CMK (cell line): ENCODE measurements at regions not wholly inside any gene's neighbourhood (a gene's known extent, or its start where the extent isn't known, plus 50 kb on each side); places are given as distances from the start of the nearest gene placed in this dataset.
"Not testable (repeated sequence)": the region's sequence is repeated elsewhere in the genome, so short reads cannot be mapped to it uniquely, and the experiment has no call there.

Experiments used
- DNase-seq: peaks from one replicate; pipeline ENCODE4 v3.0.0-alpha.2; 2010; ENCODE audit warnings: low read depth

DNA sequence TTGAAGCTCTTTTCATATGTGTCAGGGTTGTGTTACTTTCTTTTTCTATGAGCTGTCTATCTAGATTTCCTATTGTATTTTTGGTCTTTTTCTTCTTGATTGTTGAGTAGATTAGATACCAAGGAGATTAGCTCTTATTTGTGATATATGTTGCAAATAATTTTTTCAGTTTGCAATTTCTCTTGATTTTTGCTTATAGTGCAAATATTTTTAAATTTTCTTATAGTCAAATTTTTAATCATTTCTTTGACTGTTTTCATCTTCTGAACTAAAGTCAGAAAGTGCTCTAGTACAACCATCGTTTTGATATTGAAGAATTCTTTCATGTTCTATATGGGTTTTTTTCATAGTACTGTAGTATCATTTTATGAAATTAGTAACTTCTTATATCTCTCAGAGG is 193.7 kb downstream of the OSTF1 start:
- DNase-seq, result no peak

DNA sequence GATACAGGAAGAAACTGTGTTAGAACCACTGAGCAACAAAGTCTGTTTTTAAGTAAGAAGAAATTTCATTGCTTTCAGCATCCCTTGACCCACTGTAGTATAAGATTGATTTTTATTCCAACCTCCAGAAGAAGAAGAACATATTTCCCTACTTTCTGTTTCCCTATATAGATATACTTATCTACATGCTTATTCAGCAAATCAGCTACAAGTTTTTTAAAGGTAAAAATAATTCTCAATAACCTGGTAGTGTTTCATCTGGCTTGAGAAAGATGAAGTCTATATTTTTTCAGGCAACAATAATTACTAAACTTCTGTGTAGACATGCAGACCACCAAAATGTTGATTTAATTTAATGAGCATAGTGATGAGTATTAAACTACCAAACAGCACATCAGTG is 201.0 kb downstream of the OSTF1 start:
- no peak for DNase-seq

DNA sequence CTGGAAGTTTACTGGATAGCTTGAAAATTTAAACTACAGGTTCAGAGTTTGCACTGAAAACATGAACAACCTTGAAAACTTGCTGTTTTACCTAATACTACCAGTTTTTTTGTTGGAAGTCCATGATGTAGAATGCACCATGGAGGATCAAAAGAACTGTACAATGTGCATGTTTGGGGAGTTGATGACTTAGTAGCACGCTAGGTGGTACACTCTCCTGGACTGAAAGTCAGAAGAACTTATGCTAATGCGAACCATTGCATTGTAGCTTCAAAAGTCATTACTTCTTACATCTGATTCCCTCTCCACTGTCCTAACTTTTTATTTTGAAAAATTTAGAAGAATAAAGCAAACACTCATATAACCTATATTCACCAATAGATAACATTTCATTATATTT is 211.0 kb downstream of the OSTF1 start:
- no peak for DNase-seq

GRCh38 chr9:75333624-75334023 is 245.3 kb downstream of the OSTF1 start:
- no peak for DNase-seq

DNA sequence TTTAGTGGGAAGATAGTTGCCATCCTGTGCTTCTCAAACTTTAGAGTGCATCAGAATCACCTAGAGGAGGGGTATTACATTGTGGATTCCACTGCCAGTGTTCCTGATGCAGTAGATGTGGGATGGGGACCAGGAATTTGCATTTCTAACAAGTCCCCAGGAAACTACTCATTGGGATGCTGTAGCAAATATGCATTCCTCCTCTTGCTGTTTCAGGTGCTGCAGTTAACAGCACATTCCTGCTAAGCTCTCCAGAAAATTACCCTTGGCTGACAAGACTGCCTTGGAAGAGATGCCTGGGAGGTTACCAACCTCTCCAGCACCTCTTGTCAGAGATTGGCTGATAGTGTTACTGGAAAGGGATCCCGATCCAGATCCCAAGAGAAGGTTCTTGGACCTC is 270.5 kb downstream of the OSTF1 start:
- DNase-seq, result no peak

DNA sequence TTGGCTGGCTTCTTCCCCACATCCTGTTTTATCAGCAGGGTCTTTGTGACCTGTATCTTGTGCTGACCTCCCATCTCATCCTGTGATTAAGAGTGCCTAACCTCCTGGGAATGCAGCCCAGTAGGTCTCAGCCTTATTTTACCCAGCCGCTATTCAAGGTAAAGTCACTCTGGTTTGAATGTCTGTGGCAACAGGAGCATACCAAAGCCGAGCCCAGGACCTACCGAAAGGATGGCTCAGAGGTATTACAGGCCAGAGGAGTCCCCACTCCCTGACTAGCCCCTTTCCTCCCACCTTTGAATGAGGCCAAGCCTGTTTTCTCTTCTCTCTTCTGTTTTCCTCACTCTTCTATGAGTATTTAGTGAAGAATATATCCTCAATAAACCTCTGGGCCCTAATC is 271.3 kb downstream of the OSTF1 start:
- DNase-seq, result no peak

GRCh38 chr9:75360252-75360651 is 271.9 kb downstream of the OSTF1 start:
- no peak for DNase-seq

GRCh38 chr9:75362446-75362845 is 274.1 kb downstream of the OSTF1 start:
- DNase-seq, result not testable (repeated sequence)

GRCh38 chr9:75365196-75365595 is 276.9 kb downstream of the OSTF1 start:
- no peak for DNase-seq

DNA sequence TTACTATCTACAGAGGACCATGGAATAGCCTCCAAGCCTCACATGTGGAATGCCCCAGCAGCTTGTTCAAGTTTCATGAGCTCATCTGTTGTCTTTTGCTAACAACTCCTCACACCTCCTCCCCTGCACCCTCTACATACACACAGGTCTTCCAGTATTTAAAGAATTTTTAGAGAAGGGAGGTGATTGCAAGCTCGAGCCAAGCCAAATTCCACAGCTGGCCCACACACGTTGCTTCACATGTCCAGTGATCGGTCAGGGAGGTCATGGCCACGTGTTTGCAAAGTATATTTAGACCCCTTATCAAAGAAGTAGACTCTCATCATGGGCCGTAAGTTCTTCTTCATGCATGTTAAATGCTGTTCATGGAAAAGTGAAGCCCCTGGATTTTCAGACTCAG is 281.7 kb downstream of the OSTF1 start:
- no peak for DNase-seq

- no peak for DNase-seq
These were observed 284.4 kb downstream of the OSTF1 start for GRCh38 chr9:75372499-75373268.

DNA sequence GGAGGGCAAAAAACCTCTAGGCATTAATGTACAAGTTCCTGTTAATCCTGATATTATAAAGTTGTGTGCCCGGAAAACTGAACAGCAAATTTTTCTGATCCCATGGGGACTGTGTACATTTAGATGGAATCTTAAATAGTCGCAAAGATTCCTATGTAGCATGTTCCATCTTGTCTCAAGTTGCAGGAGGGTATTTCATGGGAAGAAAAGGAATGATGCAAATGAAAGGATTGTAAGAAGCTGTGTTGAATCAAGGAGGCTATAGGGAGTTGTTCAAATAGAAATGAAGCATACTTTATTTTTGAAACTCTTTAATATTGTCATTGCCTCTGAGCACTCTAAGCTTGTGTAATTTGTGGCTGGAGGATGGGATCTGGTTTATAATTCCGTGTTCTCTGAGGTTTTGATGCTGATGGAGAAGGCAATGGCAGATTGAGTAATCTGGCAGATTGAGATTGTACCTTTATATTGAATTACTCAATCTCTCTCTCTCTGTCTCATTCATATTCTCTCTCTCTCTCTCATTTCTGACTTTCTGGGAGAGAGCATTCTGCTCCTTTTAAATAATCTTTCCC is 288.5 kb downstream of the OSTF1 start:
- no peak for DNase-seq

- no peak for DNase-seq
These were observed 289.7 kb downstream of the OSTF1 start for GRCh38 chr9:75378036-75378435.

DNA sequence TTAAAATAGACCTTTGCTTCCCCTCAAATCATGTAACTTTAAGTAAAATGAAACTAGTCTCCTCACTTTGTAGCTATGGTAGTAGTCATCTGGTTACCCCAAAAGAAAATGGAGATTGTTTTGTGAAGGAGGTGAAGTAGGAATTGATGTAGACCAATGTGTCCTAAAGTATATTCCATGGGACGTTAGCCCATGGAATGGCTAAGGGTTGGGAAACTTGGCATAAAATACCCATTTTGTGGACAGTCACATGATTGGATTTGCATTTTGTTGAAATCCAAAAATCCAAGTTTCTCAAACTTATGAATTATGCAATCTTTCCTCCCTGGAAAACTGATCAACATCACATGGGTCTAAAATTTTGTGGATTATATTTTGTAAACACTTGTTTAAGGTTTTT is 290.6 kb downstream of the OSTF1 start:
- no peak for DNase-seq

DNA sequence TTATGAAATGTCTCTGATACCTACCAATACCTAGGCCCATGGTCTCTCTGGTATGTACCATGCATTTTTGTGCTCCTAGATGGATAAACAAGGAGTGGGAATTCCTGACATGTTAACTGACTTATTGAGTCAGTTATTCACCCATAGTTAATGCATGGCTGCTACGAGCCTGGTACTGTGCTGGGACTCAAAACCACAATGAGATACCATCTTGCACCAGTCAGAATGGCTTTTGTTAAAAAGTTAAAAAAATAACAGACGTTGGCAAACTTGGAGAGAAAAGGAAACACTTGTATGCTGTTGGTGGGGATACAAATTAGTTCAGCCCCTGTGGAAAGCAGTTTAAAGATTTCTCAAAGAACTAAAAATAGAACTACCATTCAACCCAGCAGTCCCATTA is 293.8 kb downstream of the OSTF1 start:
- DNase-seq, result no peak

GRCh38 chr9:75383420-75384034 is 295.2 kb downstream of the OSTF1 start:
- DNase-seq, result not testable (repeated sequence)

- no peak for DNase-seq
These were observed 296.9 kb downstream of the OSTF1 start for GRCh38 chr9:75385236-75385635.

DNA sequence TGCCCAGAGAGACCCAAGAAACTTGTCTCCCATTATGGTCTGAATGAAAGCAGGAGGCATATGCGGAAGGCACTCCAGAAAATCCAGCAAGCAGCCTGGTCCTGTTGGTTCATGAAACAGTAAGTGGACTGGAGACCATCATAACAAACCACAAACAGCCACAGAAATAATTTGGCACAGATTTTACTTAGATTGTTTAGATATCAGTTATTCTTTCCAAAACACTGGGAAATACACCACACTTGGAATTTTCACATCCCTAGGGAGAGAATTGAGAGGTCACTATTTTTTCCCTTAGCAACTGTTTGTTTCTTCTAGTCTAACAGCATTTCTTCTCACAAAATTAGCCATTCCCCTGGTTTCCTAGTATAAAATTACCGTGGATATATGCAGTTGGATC is 300.8 kb downstream of the OSTF1 start:
- no peak for DNase-seq

DNA sequence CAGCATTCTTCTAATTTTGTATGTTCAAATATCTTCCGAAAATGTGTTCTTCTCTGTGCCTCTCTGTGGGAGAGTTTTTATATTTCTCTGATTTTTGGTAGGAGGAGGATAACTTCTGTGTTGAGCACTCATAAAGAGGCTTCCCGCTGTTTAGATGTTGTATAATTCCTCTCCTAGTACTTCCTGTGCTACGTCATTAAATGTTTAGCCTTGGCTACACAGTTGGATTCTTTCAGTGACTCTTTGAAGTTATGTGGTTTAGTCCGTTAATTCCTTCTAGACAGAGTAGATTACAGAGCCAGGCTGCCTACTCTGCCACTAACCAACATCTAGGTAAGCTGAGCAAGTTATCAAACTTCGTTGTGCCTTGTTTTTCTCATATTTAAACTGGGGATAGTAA is 302.6 kb downstream of the OSTF1 start:
- no peak for DNase-seq

DNA sequence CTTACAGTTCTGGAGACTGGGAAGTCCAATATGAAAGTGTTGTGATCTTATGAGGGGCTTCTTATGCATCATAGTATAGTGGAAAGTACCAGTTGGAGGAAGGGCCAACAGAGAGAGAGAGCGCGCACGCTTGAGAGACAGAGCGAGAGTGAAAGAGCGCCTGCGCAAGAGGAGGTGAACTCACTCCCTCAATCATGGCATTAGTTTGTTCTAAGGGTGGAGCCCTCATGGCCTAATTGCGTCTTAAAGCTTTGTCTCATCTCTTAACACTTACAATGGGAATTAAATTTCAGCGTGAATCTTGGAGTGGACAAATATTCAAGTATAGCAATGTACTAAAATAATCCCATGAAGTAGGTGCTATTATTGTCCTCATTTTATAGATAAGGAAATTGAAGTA is 303.2 kb downstream of the OSTF1 start:
- DNase-seq, result no peak

GRCh38 chr9:75395336-75395735 is 307.0 kb downstream of the OSTF1 start:
- DNase-seq, result no peak

DNA sequence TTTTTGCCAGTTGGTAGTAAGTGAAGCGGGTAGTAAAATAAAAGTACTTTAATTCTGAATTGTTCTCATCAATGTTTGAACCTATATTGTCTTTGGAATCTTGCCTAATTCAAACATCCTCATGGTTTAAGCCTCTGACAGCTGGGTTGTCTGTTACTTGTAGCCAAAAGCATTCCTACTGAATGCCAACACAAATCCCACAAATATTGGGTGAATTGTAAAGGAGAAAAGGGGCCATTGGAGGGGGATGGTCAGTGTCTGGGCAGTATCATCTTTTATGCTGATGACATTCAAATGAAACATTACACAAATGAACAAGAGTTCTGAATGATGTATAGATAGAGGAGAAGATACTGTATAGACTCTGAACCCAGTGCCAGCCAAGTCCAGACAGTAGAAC is 309.5 kb downstream of the OSTF1 start:
- no peak for DNase-seq

DNA sequence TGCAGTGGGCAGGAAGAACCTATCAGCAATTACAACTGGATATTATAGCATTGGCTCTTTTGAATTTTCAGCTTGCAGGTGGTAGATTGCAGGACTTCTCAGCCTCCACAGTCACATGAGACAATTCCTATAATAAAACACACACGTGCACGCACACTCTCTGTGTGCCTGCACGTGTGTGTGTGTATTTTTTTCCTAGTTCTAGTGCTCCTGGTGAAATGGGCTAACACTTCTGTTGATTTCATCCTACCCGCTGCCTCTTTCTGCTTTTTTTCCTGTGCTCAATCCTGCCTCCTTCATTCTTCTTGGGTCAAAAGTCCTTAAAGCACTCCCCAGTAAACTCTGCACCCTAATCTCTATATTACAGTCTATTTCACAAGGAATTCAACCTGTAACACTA is 320.1 kb downstream of the OSTF1 start:
- no peak for DNase-seq

- DNase-seq, result no peak
These were observed 322.1 kb downstream of the OSTF1 start for GRCh38 chr9:75410405-75410804.
